Renal pelvis (tissue), 1 donor: ENCODE measurements at regions not wholly inside any gene's neighbourhood (a gene's known extent, or its start where the extent isn't known, plus 50 kb on each side); places are given as distances from the start of the nearest gene placed in this dataset.

Source experiments
- DNase-seq: peaks from one replicate; pipeline ENCODE4 v3.0.0-alpha.2; 2013

DNA sequence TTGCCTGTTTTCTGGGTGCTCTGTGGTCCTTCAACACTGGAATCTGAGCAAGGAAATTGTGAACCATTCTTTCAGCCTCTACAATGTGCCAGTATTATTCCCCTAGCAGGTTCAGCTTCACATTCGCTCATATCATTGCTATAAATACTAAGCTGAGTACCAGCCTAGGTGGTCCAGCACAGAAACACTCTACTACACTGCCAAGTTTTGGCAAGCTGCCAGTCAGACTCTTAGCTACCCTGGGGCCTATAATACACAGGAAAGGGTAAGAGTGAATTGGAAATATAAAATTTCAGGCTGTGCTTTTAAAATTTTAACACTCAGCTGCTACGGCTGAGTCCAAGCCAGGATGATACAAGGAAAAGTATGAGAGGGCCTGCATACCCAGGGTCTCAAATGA is 49.9 kb upstream of the PPP1R3A start:
- no peak for DNase-seq
